Mesothelial cell of epicardium (in vitro differentiated cells): ENCODE measurements at regions not wholly inside any gene's neighbourhood (a gene's known extent, or its start where the extent isn't known, plus 50 kb on each side); places are given as distances from the start of the nearest gene placed in this dataset.

Experiments used
- DNase-seq, 2 experiments: peaks; one replicate each; pipeline ENCODE4 v3.0.0; 2021; ENCODE audit warnings: low spot score in 2 of 2; ENCODE audit not compliant: unreplicated experiment in 2 of 2
- H3K27ac Mint-ChIP-seq: 2 replicates; pipeline ENCODE4 v1.8.0; 2021; ENCODE audit warnings: mixed read lengths
- H3K27me3 Mint-ChIP-seq: 2 replicates; pipeline ENCODE4 v1.8.0; 2021; ENCODE audit warnings: low read depth, mixed read lengths
- H3K36me3 Mint-ChIP-seq: 2 replicates; pipeline ENCODE4 v1.8.0; 2021; ENCODE audit warnings: mixed read lengths
- H3K4me1 Mint-ChIP-seq: 2 replicates; pipeline ENCODE4 v1.8.0; 2021; ENCODE audit warnings: mixed read lengths
- H3K4me3 Mint-ChIP-seq: 2 replicates; pipeline ENCODE4 v1.8.0; 2021; ENCODE audit warnings: mild to moderate bottlenecking, moderate library complexity, mixed read lengths
- H3K9me3 Mint-ChIP-seq: 2 replicates; pipeline ENCODE4 v1.8.0; 2021; ENCODE audit warnings: mixed read lengths
- CTCF ChIP-seq: fragments of 200-600 bp; sonication (generic); IDR thresholded peaks from one replicate; pipeline ENCODE4 v1.5.0; 2021; ENCODE audit warnings: antibody characterized with exemption; ENCODE audit not compliant: unreplicated experiment

GRCh38 chr21:35343046-35343819, 294.1 kb upstream of the RUNX1 start:
- DNase-seq: no peak
- H3K4me3 Mint-ChIP-seq: no peak overlapping the region
- H3K9me3 Mint-ChIP-seq: peaks cover 10% of the 10 kb centered on the region
- no peak for TF ChIP-seq CTCF
- H3K27me3 Mint-ChIP-seq: no peaks in the 10 kb centered on the region
- H3K36me3 Mint-ChIP-seq: no peaks in the 10 kb centered on the region
- peaks cover 7% of the 10 kb centered on the region for H3K4me1 Mint-ChIP-seq
- H3K27ac Mint-ChIP-seq: no peak overlapping the region

- no peak overlapping the region for H3K27ac Mint-ChIP-seq
- no peak overlapping the region for H3K4me3 Mint-ChIP-seq
- DNase-seq: no peak
- H3K36me3 Mint-ChIP-seq: no peaks in the 10 kb centered on the region
- H3K27me3 Mint-ChIP-seq: no peaks in the 10 kb centered on the region
- peaks cover 16% of the 10 kb centered on the region for H3K9me3 Mint-ChIP-seq
- H3K4me1 Mint-ChIP-seq: peaks cover 7% of the 10 kb centered on the region
- no peak for TF ChIP-seq CTCF
Measured at GRCh38 chr21:35342440-35342839, 293.3 kb upstream of the RUNX1 start.

GRCh38 chr21:35340273-35340672, 291.2 kb upstream of the RUNX1 start:
- DNase-seq: no peak
- Mint-ChIP-seq H3K4me3 (no peak overlapping the region), H3K27me3 (no peaks in the 10 kb centered on the region), H3K36me3 (no peaks in the 10 kb centered on the region), H3K9me3 (peaks cover 19% of the 10 kb centered on the region), H3K27ac (no peak overlapping the region), H3K4me1 (peaks cover 3% of the 10 kb centered on the region)
- TF ChIP-seq CTCF: no peak

- H3K36me3 Mint-ChIP-seq: no peaks in the 10 kb centered on the region
- no peak for DNase-seq
- H3K9me3 Mint-ChIP-seq: peaks cover 15% of the 10 kb centered on the region
- no peak overlapping the region for H3K27ac Mint-ChIP-seq
- H3K4me1 Mint-ChIP-seq: peaks cover 3% of the 10 kb centered on the region
- H3K4me3 Mint-ChIP-seq: no peak overlapping the region
- H3K27me3 Mint-ChIP-seq: no peaks in the 10 kb centered on the region
- no peak for TF ChIP-seq CTCF
Measured at GRCh38 chr21:35338881-35339632, 290.0 kb upstream of the RUNX1 start.

- no peak overlapping the region for H3K4me3 Mint-ChIP-seq
- no peak for DNase-seq
- H3K27ac Mint-ChIP-seq: no peak overlapping the region
- H3K36me3 Mint-ChIP-seq: no peaks in the 10 kb centered on the region
- peaks cover 15% of the 10 kb centered on the region for H3K9me3 Mint-ChIP-seq
- no peaks in the 10 kb centered on the region for H3K27me3 Mint-ChIP-seq
- no peak for TF ChIP-seq CTCF
- peaks cover 3% of the 10 kb centered on the region for H3K4me1 Mint-ChIP-seq
Measured at GRCh38 chr21:35338281-35338680, 289.2 kb upstream of the RUNX1 start.
